Left lung (tissue), 4 donors: ENCODE measurements at regions not wholly inside any gene's neighbourhood (a gene's known extent, or its start where the extent isn't known, plus 50 kb on each side); places are given as distances from the start of the nearest gene placed in this dataset.

Source experiments
- ATAC-seq: fragments of 200-7000 bp; cut with Tn5 transposase; one replicate; pipeline ENCODE4 v1.9.1; 2020; ENCODE audit warnings: moderate library complexity
- DNase-seq, 4 donors: peaks; one replicate each; pipeline ENCODE4 v3.0.0-alpha.2; 2013 to 2020
- H3K27ac ChIP-seq, 2 donors: fragments of 200-600 bp; sonication (generic) in 1 of 2; one replicate each; pipeline versions ENCODE4 v1.5.0 to v1.8.0; 2020 to 2021
- H3K27me3 ChIP-seq, 2 donors: fragments of 200-600 bp; sonication (generic) in 1 of 2; one replicate each; pipeline versions ENCODE4 v1.5.0 to v1.8.0; 2020 to 2021
- H3K36me3 ChIP-seq, 2 donors: fragments of 200-600 bp; sonication (generic) in 1 of 2; one replicate each; pipeline versions ENCODE4 v1.5.0 to v1.8.0; 2020 to 2021
- H3K4me1 ChIP-seq, 2 donors: fragments of 200-600 bp; one replicate each; pipeline ENCODE4 v1.8.0; 2021
- H3K4me3 ChIP-seq, 2 donors: fragments of 200-600 bp; sonication (generic) in 1 of 2; one replicate each; pipeline versions ENCODE4 v1.5.0 to v1.8.0; 2020 to 2021; ENCODE audit warnings: mild to moderate bottlenecking in 1 of 2
- H3K9me3 ChIP-seq, 2 donors: fragments of 200-600 bp; sonication (generic) in 1 of 2; one replicate each; pipeline versions ENCODE4 v1.5.0 to v1.8.0; 2020 to 2021
- intact Hi-C, 2 donors: fragments of 100-400 bp; cut with DNase I; formaldehyde crosslinking; loops; one replicate each; pipeline versions ENCODE4 v1.11.2 to v1.14.2; 2022
- TF ChIP-seq, protein P1 (sequence below), 2 donors: fragments of 200-600 bp; sonication (generic) in 1 of 2; IDR thresholded peaks; one replicate each; pipeline versions ENCODE4 v1.5.0 to v1.8.0; 2021; ENCODE audit warnings: antibody characterized with exemption in 2 of 2
- donor health status: DM: no; HTN: yes; CAD: no.
- donor health status: DM: no; HTN: no; CAD: no.

DNA sequence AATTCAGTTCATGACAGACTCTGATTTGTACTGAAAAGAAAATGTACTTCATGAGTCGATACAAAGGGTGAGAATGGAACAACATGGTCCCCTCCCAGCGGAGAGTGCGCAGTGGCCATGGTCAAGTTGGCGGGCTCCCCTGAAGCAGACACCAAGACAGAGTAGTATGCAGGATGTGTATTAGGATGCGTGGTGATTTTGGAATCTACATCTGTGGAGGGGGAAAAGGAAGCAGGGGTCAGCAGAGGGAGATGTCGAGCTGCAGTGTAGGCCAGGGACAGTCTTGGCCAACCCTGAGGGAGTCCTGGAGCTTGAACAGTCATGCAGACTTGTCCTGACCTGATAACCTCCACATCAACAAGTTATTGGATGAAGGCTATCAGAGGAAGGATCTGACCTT lies 481.0 kb downstream of the OMA1 start:
- ATAC-seq: no peak
- Histone ChIP-seq H3K27ac (no peak overlapping the region), H3K27me3 (no peaks in the 10 kb centered on the region), H3K4me1 (no peaks in the 10 kb centered on the region), H3K4me3 (no peak overlapping the region), H3K36me3 (no peaks in the 10 kb centered on the region), H3K9me3 (no peaks in the 10 kb centered on the region)
- intact Hi-C loops: no loop called here
- DNase-seq: no peak
- TF ChIP-seq, protein P1, sequence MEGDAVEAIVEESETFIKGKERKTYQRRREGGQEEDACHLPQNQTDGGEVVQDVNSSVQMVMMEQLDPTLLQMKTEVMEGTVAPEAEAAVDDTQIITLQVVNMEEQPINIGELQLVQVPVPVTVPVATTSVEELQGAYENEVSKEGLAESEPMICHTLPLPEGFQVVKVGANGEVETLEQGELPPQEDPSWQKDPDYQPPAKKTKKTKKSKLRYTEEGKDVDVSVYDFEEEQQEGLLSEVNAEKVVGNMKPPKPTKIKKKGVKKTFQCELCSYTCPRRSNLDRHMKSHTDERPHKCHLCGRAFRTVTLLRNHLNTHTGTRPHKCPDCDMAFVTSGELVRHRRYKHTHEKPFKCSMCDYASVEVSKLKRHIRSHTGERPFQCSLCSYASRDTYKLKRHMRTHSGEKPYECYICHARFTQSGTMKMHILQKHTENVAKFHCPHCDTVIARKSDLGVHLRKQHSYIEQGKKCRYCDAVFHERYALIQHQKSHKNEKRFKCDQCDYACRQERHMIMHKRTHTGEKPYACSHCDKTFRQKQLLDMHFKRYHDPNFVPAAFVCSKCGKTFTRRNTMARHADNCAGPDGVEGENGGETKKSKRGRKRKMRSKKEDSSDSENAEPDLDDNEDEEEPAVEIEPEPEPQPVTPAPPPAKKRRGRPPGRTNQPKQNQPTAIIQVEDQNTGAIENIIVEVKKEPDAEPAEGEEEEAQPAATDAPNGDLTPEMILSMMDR (IDR thresholded peaks at IDR 0.05): no peak

DNA sequence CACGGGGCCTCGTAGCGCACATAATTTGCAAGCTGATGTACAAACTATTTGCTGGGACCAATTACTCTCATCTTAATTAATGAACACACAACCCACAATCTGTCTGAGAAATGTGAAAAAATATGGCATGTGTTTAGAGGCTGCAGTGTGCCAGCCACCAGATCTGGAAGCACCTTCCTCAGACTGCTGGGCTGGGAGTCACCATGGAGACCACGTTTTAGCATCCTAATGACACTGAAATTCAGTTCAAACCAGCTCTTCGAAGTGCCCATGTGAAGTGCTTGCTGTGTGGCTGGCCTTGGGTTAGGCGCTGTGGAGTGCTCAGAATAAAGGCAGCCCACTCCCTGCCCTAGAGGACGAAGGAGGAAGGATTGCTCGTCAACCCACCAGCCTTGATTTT lies 482.4 kb downstream of the OMA1 start:
- DNase-seq: no peak
- no peak overlapping the region for H3K4me3 ChIP-seq
- no peaks in the 10 kb centered on the region for H3K27me3 ChIP-seq
- H3K4me1 ChIP-seq: no peaks in the 10 kb centered on the region
- H3K9me3 ChIP-seq: no peaks in the 10 kb centered on the region
- intact Hi-C loops: no loop called here
- ATAC-seq: no peak
- H3K36me3 ChIP-seq: no peaks in the 10 kb centered on the region
- TF ChIP-seq, protein P1 (IDR thresholded peaks at IDR 0.05): no peak
- H3K27ac ChIP-seq: no peak overlapping the region

- TF ChIP-seq, protein P1 (IDR thresholded peaks at IDR 0.05): no peak
- no peaks in the 10 kb centered on the region for H3K27me3 ChIP-seq
- no peaks in the 10 kb centered on the region for H3K36me3 ChIP-seq
- no peak overlapping the region for H3K4me3 ChIP-seq
- no peaks in the 10 kb centered on the region for H3K4me1 ChIP-seq
- ATAC-seq (no peak), DNase-seq (no peak)
- intact Hi-C loops: no loop called here
- H3K9me3 ChIP-seq: no peaks in the 10 kb centered on the region
- no peak overlapping the region for H3K27ac ChIP-seq
Measured at GRCh38 chr1:58063095-58063494, 483.4 kb downstream of the OMA1 start.

DNA sequence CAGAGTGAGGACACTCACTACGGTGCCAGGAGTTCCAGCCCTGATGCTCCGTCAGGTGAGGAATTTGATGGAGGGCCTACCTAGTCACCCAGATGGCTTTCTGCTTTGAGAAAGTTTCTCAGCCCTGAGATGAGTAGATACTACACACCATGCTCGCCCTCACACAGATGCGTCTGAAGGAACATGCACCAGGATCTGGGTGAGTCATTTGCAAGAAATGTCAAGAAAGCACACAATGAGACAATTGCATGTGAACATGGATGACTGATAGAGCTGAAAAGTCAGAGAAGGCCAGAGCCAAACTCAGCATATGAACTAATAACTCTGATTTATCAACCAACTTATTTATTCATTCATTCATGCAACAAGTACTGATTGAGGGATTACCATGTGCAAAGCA lies 483.9 kb downstream of the OMA1 start:
- Histone ChIP-seq H3K36me3 (no peaks in the 10 kb centered on the region), H3K27ac (no peak overlapping the region), H3K9me3 (no peaks in the 10 kb centered on the region), H3K27me3 (no peaks in the 10 kb centered on the region), H3K4me1 (no peaks in the 10 kb centered on the region), H3K4me3 (no peak overlapping the region)
- ATAC-seq (no peak), DNase-seq (no peak)
- intact Hi-C loops: no loop called here
- TF ChIP-seq, protein P1 (IDR thresholded peaks at IDR 0.05): no peak

GRCh38 chr1:58060559-58061170 lies 485.9 kb downstream of the OMA1 start:
- H3K27me3 ChIP-seq: no peaks in the 10 kb centered on the region
- intact Hi-C loops: no loop called here
- H3K27ac ChIP-seq: no peak overlapping the region
- no peak overlapping the region for H3K4me3 ChIP-seq
- DNase-seq (no peak), ATAC-seq (no peak)
- H3K9me3 ChIP-seq: no peaks in the 10 kb centered on the region
- TF ChIP-seq, protein P1 (IDR thresholded peaks at IDR 0.05): no peak
- no peaks in the 10 kb centered on the region for H3K4me1 ChIP-seq
- H3K36me3 ChIP-seq: no peaks in the 10 kb centered on the region
